ENCODE measurements at regions not wholly inside any gene's neighbourhood (a gene's known extent, or its start where the extent isn't known, plus 50 kb on each side); places are given as distances from the start of the nearest gene placed in this dataset.
"Not testable (repeated sequence)": the region's sequence is repeated elsewhere in the genome, so short reads cannot be mapped to it uniquely, and the experiment has no call there.

- H3K9me3 ChIP-seq (ENCODE audit: insufficient read depth, low read depth, low read length) = peaks cover 4% of the 10 kb centered on the region
- Mint-ChIP-seq H3K27me3 (ENCODE audit: low read depth, unreplicated experiment) (no peaks in the 10 kb centered on the region), H3K27ac (ENCODE audit: unreplicated experiment) (no peak overlapping the region), H3K9me3 (ENCODE audit: unreplicated experiment) (peaks cover 2% of the 10 kb centered on the region), H3K4me1 (ENCODE audit: low read depth, unreplicated experiment) (no peaks in the 10 kb centered on the region), H3K4me3 (ENCODE audit: unreplicated experiment) (no peak overlapping the region), H3K36me3 (ENCODE audit: low read depth, unreplicated experiment) (no peaks in the 10 kb centered on the region)
- no peak for FAIRE-seq
- no peaks in the 10 kb centered on the region for H3K4me1 ChIP-seq (ENCODE audit: insufficient read depth, low read length)
- H2AFZ ChIP-seq (ENCODE audit: low read depth, low read length) = no peak overlapping the region
- no peaks in the 10 kb centered on the region for H3K27me3 ChIP-seq (ENCODE audit: insufficient read depth, low read length)
- H4K20me1 ChIP-seq (ENCODE audit: insufficient read depth, low read length) = no peaks in the 10 kb centered on the region
- DNase-seq (ENCODE audit: low read depth) = no peak
- H3K36me3 ChIP-seq (ENCODE audit: insufficient read depth, low read length) = no peaks in the 10 kb centered on the region
- TF ChIP-seq EZH2 (IDR thresholded peaks at IDR 0.05; ENCODE audit: insufficient read depth, low read length) (no peak), CTCF (IDR thresholded peaks at IDR 0.05; ENCODE audit: insufficient read depth, low read depth, low read length) (no peak)
- H3K79me2 ChIP-seq (ENCODE audit: insufficient read depth, low read length) = no peaks in the 10 kb centered on the region
- H3K4me3 ChIP-seq (ENCODE audit: insufficient read depth, low read depth, low read length) = no peak overlapping the region
- no peak overlapping the region for H3K9ac ChIP-seq (ENCODE audit: low read length)
- H3K4me2 ChIP-seq (ENCODE audit: low read length) = no peak overlapping the region
- H3K27ac ChIP-seq (ENCODE audit: low read depth, low read length) = no peak overlapping the region
Observed at GRCh38 chr13:54078271-54078870, 1049.8 kb downstream of the OLFM4 start.

DNA sequence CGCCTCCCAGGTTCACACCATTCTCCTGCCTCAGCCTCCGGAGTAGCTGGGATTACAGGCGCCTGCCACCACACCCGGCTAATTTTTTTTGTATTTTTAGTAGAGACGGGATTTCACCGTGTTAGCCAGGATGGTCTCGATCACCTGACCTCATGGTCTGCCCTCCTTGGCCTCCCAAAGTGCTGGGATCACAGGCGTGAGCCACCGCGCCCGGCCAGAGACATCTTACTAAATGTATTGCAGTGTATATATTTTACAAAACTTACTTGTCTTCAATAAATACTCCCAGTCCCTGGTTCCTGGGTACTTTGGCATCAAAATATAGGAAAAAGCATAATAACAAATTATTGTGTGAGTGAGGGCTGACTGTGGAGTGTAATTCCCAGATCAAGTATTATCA, 1053.7 kb downstream of the OLFM4 start:
- not testable (repeated sequence) for H3K4me2 ChIP-seq (ENCODE audit: low read length); H3K27ac Mint-ChIP-seq (ENCODE audit: unreplicated experiment); H3K27me3 ChIP-seq (ENCODE audit: insufficient read depth, low read length); H4K20me1 ChIP-seq (ENCODE audit: insufficient read depth, low read length); H3K9me3 Mint-ChIP-seq (ENCODE audit: unreplicated experiment); H3K79me2 ChIP-seq (ENCODE audit: insufficient read depth, low read length); H3K4me1 Mint-ChIP-seq (ENCODE audit: low read depth, unreplicated experiment); H3K27me3 Mint-ChIP-seq (ENCODE audit: low read depth, unreplicated experiment); H3K4me1 ChIP-seq (ENCODE audit: insufficient read depth, low read length); H3K4me3 ChIP-seq (ENCODE audit: insufficient read depth, low read depth, low read length); H3K9ac ChIP-seq (ENCODE audit: low read length); H3K27ac ChIP-seq (ENCODE audit: low read depth, low read length); H3K9me3 ChIP-seq (ENCODE audit: insufficient read depth, low read depth, low read length); H3K36me3 ChIP-seq (ENCODE audit: insufficient read depth, low read length); H3K4me3 Mint-ChIP-seq (ENCODE audit: unreplicated experiment); H2AFZ ChIP-seq (ENCODE audit: low read depth, low read length); DNase-seq (ENCODE audit: low read depth); FAIRE-seq; H3K36me3 Mint-ChIP-seq (ENCODE audit: low read depth, unreplicated experiment)

DNA sequence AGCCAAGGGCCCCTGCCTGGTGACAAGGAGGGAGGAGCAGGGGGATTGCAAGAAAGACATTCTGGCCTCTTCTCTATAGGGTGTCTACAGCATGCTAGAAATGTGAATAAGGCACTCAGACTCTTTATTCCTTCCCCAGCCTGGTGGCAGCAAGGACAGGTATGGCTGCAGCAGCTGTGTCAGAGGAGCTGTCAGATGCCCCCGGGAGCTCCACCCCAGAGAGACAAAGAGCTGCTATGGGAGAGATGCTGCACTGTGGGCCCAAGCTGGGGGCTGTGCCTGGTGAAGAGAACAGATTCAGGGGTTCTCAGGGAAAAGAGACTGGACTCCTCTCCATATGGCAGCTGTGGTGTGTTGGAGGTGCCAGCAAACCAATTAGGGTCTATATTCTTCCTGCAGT, 1063.3 kb downstream of the OLFM4 start:
- Mint-ChIP-seq H3K4me3 (ENCODE audit: unreplicated experiment) (no peak overlapping the region), H3K27ac (ENCODE audit: unreplicated experiment) (no peak overlapping the region), H3K4me1 (ENCODE audit: low read depth, unreplicated experiment) (no peaks in the 10 kb centered on the region), H3K36me3 (ENCODE audit: low read depth, unreplicated experiment) (no peaks in the 10 kb centered on the region), H3K27me3 (ENCODE audit: low read depth, unreplicated experiment) (peaks cover 2% of the 10 kb centered on the region), H3K9me3 (ENCODE audit: unreplicated experiment) (no peaks in the 10 kb centered on the region)
- DNase-seq (ENCODE audit: low read depth) (no peak), FAIRE-seq (no peak)
- H3K36me3 ChIP-seq (ENCODE audit: insufficient read depth, low read length) = no peaks in the 10 kb centered on the region
- TF ChIP-seq CTCF (IDR thresholded peaks at IDR 0.05; ENCODE audit: insufficient read depth, low read depth, low read length) (no peak), EZH2 (IDR thresholded peaks at IDR 0.05; ENCODE audit: insufficient read depth, low read length) (no peak)
- no peak overlapping the region for H3K4me3 ChIP-seq (ENCODE audit: insufficient read depth, low read depth, low read length)
- no peaks in the 10 kb centered on the region for H3K9me3 ChIP-seq (ENCODE audit: insufficient read depth, low read depth, low read length)
- H3K9ac ChIP-seq (ENCODE audit: low read length) = no peak overlapping the region
- H3K4me1 ChIP-seq (ENCODE audit: insufficient read depth, low read length) = no peaks in the 10 kb centered on the region
- H3K27me3 ChIP-seq (ENCODE audit: insufficient read depth, low read length) = no peaks in the 10 kb centered on the region
- no peak overlapping the region for H3K27ac ChIP-seq (ENCODE audit: low read depth, low read length)
- no peak overlapping the region for H2AFZ ChIP-seq (ENCODE audit: low read depth, low read length)
- no peaks in the 10 kb centered on the region for H4K20me1 ChIP-seq (ENCODE audit: insufficient read depth, low read length)
- no peaks in the 10 kb centered on the region for H3K79me2 ChIP-seq (ENCODE audit: insufficient read depth, low read length)
- no peak overlapping the region for H3K4me2 ChIP-seq (ENCODE audit: low read length)

All from astrocyte (in vitro differentiated cells and primary cell).